ENCODE measurements at regions not wholly inside any gene's neighbourhood (a gene's known extent, or its start where the extent isn't known, plus 50 kb on each side); places are given as distances from the start of the nearest gene placed in this dataset.
"Not testable (repeated sequence)": the region's sequence is repeated elsewhere in the genome, so short reads cannot be mapped to it uniquely, and the experiment has no call there.

- Histone ChIP-seq H3K4me3 (ENCODE audit: low read depth in 1 of 2, low read length in 2 of 2) (no peak overlapping the region), H3K27ac (ENCODE audit: low read depth, low read length) (no peak overlapping the region), H3K27me3 (ENCODE audit: control insufficient read depth in 1 of 2, insufficient read depth in 2 of 2, low read length in 2 of 2) (no peaks in the 10 kb centered on the region), H3K36me3 (ENCODE audit: insufficient read depth, low read length) (no peaks in the 10 kb centered on the region), H3K4me1 (ENCODE audit: insufficient read depth, low read length) (no peaks in the 10 kb centered on the region), H3K9ac (ENCODE audit: low read length) (no peak overlapping the region), H3K9me3 (ENCODE audit: low read length) (no peaks in the 10 kb centered on the region)
Measured at GRCh38 chr5:174920906-174921550, 196.6 kb downstream of the MSX2 start.

- Histone ChIP-seq H3K27ac (ENCODE audit: low read depth, low read length) (no peak overlapping the region), H3K4me1 (ENCODE audit: insufficient read depth, low read length) (no peaks in the 10 kb centered on the region), H3K9me3 (ENCODE audit: low read length) (no peaks in the 10 kb centered on the region), H3K4me3 (ENCODE audit: low read depth in 1 of 2, low read length in 2 of 2) (no peak overlapping the region), H3K36me3 (ENCODE audit: insufficient read depth, low read length) (no peaks in the 10 kb centered on the region), H3K27me3 (ENCODE audit: control insufficient read depth in 1 of 2, insufficient read depth in 2 of 2, low read length in 2 of 2) (no peaks in the 10 kb centered on the region), H3K9ac (ENCODE audit: low read length) (no peak overlapping the region)
Measured at GRCh38 chr5:174919351-174919750, 195.0 kb downstream of the MSX2 start.

- H3K27ac ChIP-seq (ENCODE audit: low read depth, low read length), result no peak overlapping the region
- H3K9me3 ChIP-seq (ENCODE audit: low read length), result no peaks in the 10 kb centered on the region
- no peaks in the 10 kb centered on the region for H3K27me3 ChIP-seq (ENCODE audit: control insufficient read depth in 1 of 2, insufficient read depth in 2 of 2, low read length in 2 of 2)
- H3K4me3 ChIP-seq (ENCODE audit: low read depth in 1 of 2, low read length in 2 of 2), result no peak overlapping the region
- H3K9ac ChIP-seq (ENCODE audit: low read length), result no peak overlapping the region
- H3K4me1 ChIP-seq (ENCODE audit: insufficient read depth, low read length), result no peaks in the 10 kb centered on the region
- H3K36me3 ChIP-seq (ENCODE audit: insufficient read depth, low read length), result no peaks in the 10 kb centered on the region
Measured at GRCh38 chr5:174918655-174919054, 194.3 kb downstream of the MSX2 start.

- no peaks in the 10 kb centered on the region for H3K36me3 ChIP-seq (ENCODE audit: insufficient read depth, low read length)
- no peaks in the 10 kb centered on the region for H3K9me3 ChIP-seq (ENCODE audit: low read length)
- H3K27ac ChIP-seq (ENCODE audit: low read depth, low read length), result no peak overlapping the region
- H3K4me1 ChIP-seq (ENCODE audit: insufficient read depth, low read length), result no peaks in the 10 kb centered on the region
- no peaks in the 10 kb centered on the region for H3K27me3 ChIP-seq (ENCODE audit: control insufficient read depth in 1 of 2, insufficient read depth in 2 of 2, low read length in 2 of 2)
- no peak overlapping the region for H3K4me3 ChIP-seq (ENCODE audit: low read depth in 1 of 2, low read length in 2 of 2)
- H3K9ac ChIP-seq (ENCODE audit: low read length), result no peak overlapping the region
Measured at GRCh38 chr5:174917976-174918554, 193.7 kb downstream of the MSX2 start.

GRCh38 chr5:174917435-174917834, 193.1 kb downstream of the MSX2 start:
- not testable (repeated sequence) for H3K9me3 ChIP-seq (ENCODE audit: low read length); H3K4me1 ChIP-seq (ENCODE audit: insufficient read depth, low read length); H3K27ac ChIP-seq (ENCODE audit: low read depth, low read length); H3K4me3 ChIP-seq (ENCODE audit: low read depth in 1 of 2, low read length in 2 of 2); H3K36me3 ChIP-seq (ENCODE audit: insufficient read depth, low read length); H3K27me3 ChIP-seq (ENCODE audit: control insufficient read depth in 1 of 2, insufficient read depth in 2 of 2, low read length in 2 of 2); H3K9ac ChIP-seq (ENCODE audit: low read length)

- not testable (repeated sequence) for H3K27ac ChIP-seq (ENCODE audit: low read depth, low read length); H3K27me3 ChIP-seq (ENCODE audit: control insufficient read depth in 1 of 2, insufficient read depth in 2 of 2, low read length in 2 of 2); H3K36me3 ChIP-seq (ENCODE audit: insufficient read depth, low read length); H3K4me1 ChIP-seq (ENCODE audit: insufficient read depth, low read length); H3K9ac ChIP-seq (ENCODE audit: low read length); H3K9me3 ChIP-seq (ENCODE audit: low read length); H3K4me3 ChIP-seq (ENCODE audit: low read depth in 1 of 2, low read length in 2 of 2)
Measured at GRCh38 chr5:174916924-174917323, 192.5 kb downstream of the MSX2 start.

- Histone ChIP-seq H3K27ac (ENCODE audit: low read depth, low read length) (no peak overlapping the region), H3K9me3 (ENCODE audit: low read length) (no peaks in the 10 kb centered on the region), H3K9ac (ENCODE audit: low read length) (no peak overlapping the region), H3K4me1 (ENCODE audit: insufficient read depth, low read length) (no peaks in the 10 kb centered on the region), H3K27me3 (ENCODE audit: control insufficient read depth in 1 of 2, insufficient read depth in 2 of 2, low read length in 2 of 2) (no peaks in the 10 kb centered on the region), H3K4me3 (ENCODE audit: low read depth in 1 of 2, low read length in 2 of 2) (no peak overlapping the region), H3K36me3 (ENCODE audit: insufficient read depth, low read length) (no peaks in the 10 kb centered on the region)
Measured at GRCh38 chr5:174916227-174916626, 191.8 kb downstream of the MSX2 start.

- no peak overlapping the region for H3K27ac ChIP-seq (ENCODE audit: low read depth, low read length)
- no peaks in the 10 kb centered on the region for H3K27me3 ChIP-seq (ENCODE audit: control insufficient read depth in 1 of 2, insufficient read depth in 2 of 2, low read length in 2 of 2)
- H3K4me3 ChIP-seq (ENCODE audit: low read depth in 1 of 2, low read length in 2 of 2), result no peak overlapping the region
- H3K4me1 ChIP-seq (ENCODE audit: insufficient read depth, low read length), result no peaks in the 10 kb centered on the region
- no peaks in the 10 kb centered on the region for H3K9me3 ChIP-seq (ENCODE audit: low read length)
- H3K9ac ChIP-seq (ENCODE audit: low read length), result no peak overlapping the region
- H3K36me3 ChIP-seq (ENCODE audit: insufficient read depth, low read length), result no peaks in the 10 kb centered on the region
Measured at GRCh38 chr5:174911118-174911517, 186.7 kb downstream of the MSX2 start.

GRCh38 chr5:174910245-174910737, 185.9 kb downstream of the MSX2 start:
- H3K4me3 ChIP-seq (ENCODE audit: low read depth in 1 of 2, low read length in 2 of 2), result no peak overlapping the region
- H3K9ac ChIP-seq (ENCODE audit: low read length), result no peak overlapping the region
- no peaks in the 10 kb centered on the region for H3K36me3 ChIP-seq (ENCODE audit: insufficient read depth, low read length)
- H3K27ac ChIP-seq (ENCODE audit: low read depth, low read length), result no peak overlapping the region
- no peaks in the 10 kb centered on the region for H3K4me1 ChIP-seq (ENCODE audit: insufficient read depth, low read length)
- H3K27me3 ChIP-seq (ENCODE audit: control insufficient read depth in 1 of 2, insufficient read depth in 2 of 2, low read length in 2 of 2), result peaks cover 0 to 2% of the 10 kb centered on the region in 2 donors
- H3K9me3 ChIP-seq (ENCODE audit: low read length), result no peaks in the 10 kb centered on the region

GRCh38 chr5:174903172-174903732, 178.9 kb downstream of the MSX2 start:
- no peak overlapping the region for H3K4me3 ChIP-seq (ENCODE audit: low read depth in 1 of 2, low read length in 2 of 2)

GRCh38 chr5:174901336-174901735, 177.0 kb downstream of the MSX2 start:
- no peak overlapping the region for H3K9ac ChIP-seq (ENCODE audit: low read length)
- peaks cover 0 to 8% of the 10 kb centered on the region in 2 donors for H3K27me3 ChIP-seq (ENCODE audit: control insufficient read depth in 1 of 2, insufficient read depth in 2 of 2, low read length in 2 of 2)
- H3K9me3 ChIP-seq (ENCODE audit: low read length), result no peaks in the 10 kb centered on the region
- H3K4me3 ChIP-seq (ENCODE audit: low read depth in 1 of 2, low read length in 2 of 2), result no peak overlapping the region
- no peaks in the 10 kb centered on the region for H3K36me3 ChIP-seq (ENCODE audit: insufficient read depth, low read length)
- H3K27ac ChIP-seq (ENCODE audit: low read depth, low read length), result no peak overlapping the region
- no peaks in the 10 kb centered on the region for H3K4me1 ChIP-seq (ENCODE audit: insufficient read depth, low read length)

More at GRCh38 chr5:174903172-174903732, 178.9 kb downstream of the MSX2 start:
- Histone ChIP-seq H3K9ac (ENCODE audit: low read length) (no peak overlapping the region), H3K4me1 (ENCODE audit: insufficient read depth, low read length) (no peaks in the 10 kb centered on the region), H3K27ac (ENCODE audit: low read depth, low read length) (no peak overlapping the region), H3K9me3 (ENCODE audit: low read length) (no peaks in the 10 kb centered on the region), H3K36me3 (ENCODE audit: insufficient read depth, low read length) (no peaks in the 10 kb centered on the region), H3K27me3 (ENCODE audit: control insufficient read depth in 1 of 2, insufficient read depth in 2 of 2, low read length in 2 of 2) (peaks cover 0 to 8% of the 10 kb centered on the region in 2 donors)

All from muscle layer of colon (tissue), 2 donors.